ENCODE measurements at regions not wholly inside any gene's neighbourhood (a gene's known extent, or its start where the extent isn't known, plus 50 kb on each side); places are given as distances from the start of the nearest gene placed in this dataset.
"Not testable (repeated sequence)": the region's sequence is repeated elsewhere in the genome, so short reads cannot be mapped to it uniquely, and the experiment has no call there.

GRCh38 chr14:30243805-30244204 lies 315.2 kb upstream of the G2E3 start:
- FAIRE-seq, result no peak
- Histone ChIP-seq H3K27me3 (ENCODE audit: control insufficient read depth, insufficient read depth, low read length) (no peaks in the 10 kb centered on the region), H3K4me3 (ENCODE audit: low read length in 3 of 3) (no peak overlapping the region), H3K9ac (ENCODE audit: low read length in 3 of 3) (no peak overlapping the region), H3K4me1 (ENCODE audit: control insufficient read depth in 2 of 3, insufficient read depth in 2 of 3, low read depth in 1 of 3, low read length in 3 of 3) (no peaks in the 10 kb centered on the region), H3K36me3 (ENCODE audit: control insufficient read depth in 2 of 3, insufficient read depth in 3 of 3, low read length in 3 of 3) (no peaks in the 10 kb centered on the region), H3K27ac (ENCODE audit: low read depth in 2 of 2, low read length in 2 of 2) (no peak overlapping the region), H3K9me3 (ENCODE audit: control insufficient read depth in 2 of 3, insufficient read depth in 1 of 3, low read length in 3 of 3) (no peaks in the 10 kb centered on the region)
- intact Hi-C loops (cut with DNase I), result no loop called here
- no peak for TF ChIP-seq CTCF (IDR thresholded peaks at IDR 0.05; ENCODE audit: borderline replicate concordance, extremely low read depth, insufficient read depth)
- DNase-seq, result no peak

DNA sequence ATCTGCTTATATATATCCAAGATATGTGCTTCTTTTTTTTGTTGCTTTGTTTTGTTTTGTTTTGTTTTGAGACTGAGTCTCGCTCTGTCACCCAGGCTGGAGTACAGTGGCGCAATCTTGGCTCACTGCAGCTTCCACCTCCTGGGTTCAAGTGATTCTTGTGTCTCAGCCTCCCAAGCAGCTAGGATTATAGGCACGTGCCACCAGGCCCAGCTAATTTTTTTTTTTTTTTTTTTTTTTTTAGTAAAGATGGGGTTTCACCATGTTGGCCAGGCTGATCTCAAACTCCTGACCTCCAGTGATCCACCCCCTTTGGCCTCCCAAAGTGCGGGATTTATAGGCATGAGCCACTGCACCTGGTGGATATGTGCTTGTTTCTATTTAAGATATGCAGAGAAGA lies 314.6 kb upstream of the G2E3 start:
- H3K4me1 ChIP-seq (ENCODE audit: control insufficient read depth in 2 of 3, insufficient read depth in 2 of 3, low read depth in 1 of 3, low read length in 3 of 3); H3K4me3 ChIP-seq (ENCODE audit: low read length in 3 of 3); H3K27me3 ChIP-seq (ENCODE audit: control insufficient read depth, insufficient read depth, low read length); H3K36me3 ChIP-seq (ENCODE audit: control insufficient read depth in 2 of 3, insufficient read depth in 3 of 3, low read length in 3 of 3); FAIRE-seq; H3K27ac ChIP-seq (ENCODE audit: low read depth in 2 of 2, low read length in 2 of 2); intact Hi-C loops (cut with DNase I); H3K9ac ChIP-seq (ENCODE audit: low read length in 3 of 3); DNase-seq; H3K9me3 ChIP-seq (ENCODE audit: control insufficient read depth in 2 of 3, insufficient read depth in 1 of 3, low read length in 3 of 3): not testable (repeated sequence)

GRCh38 chr14:30251017-30251416 lies 307.9 kb upstream of the G2E3 start:
- DNase-seq (no peak), FAIRE-seq (no peak)
- Histone ChIP-seq H3K27me3 (ENCODE audit: control insufficient read depth, insufficient read depth, low read length) (no peaks in the 10 kb centered on the region), H3K27ac (ENCODE audit: low read depth in 2 of 2, low read length in 2 of 2) (no peak overlapping the region), H3K9me3 (ENCODE audit: control insufficient read depth in 2 of 3, insufficient read depth in 1 of 3, low read length in 3 of 3) (no peaks in the 10 kb centered on the region), H3K4me1 (ENCODE audit: control insufficient read depth in 2 of 3, insufficient read depth in 2 of 3, low read depth in 1 of 3, low read length in 3 of 3) (no peaks in the 10 kb centered on the region), H3K4me3 (ENCODE audit: low read length in 3 of 3) (no peak overlapping the region), H3K36me3 (ENCODE audit: control insufficient read depth in 2 of 3, insufficient read depth in 3 of 3, low read length in 3 of 3) (no peaks in the 10 kb centered on the region), H3K9ac (ENCODE audit: low read length in 3 of 3) (no peak overlapping the region)
- no peak for TF ChIP-seq CTCF (IDR thresholded peaks at IDR 0.05; ENCODE audit: borderline replicate concordance, extremely low read depth, insufficient read depth)
- intact Hi-C loops (cut with DNase I), result no loop called here

DNA sequence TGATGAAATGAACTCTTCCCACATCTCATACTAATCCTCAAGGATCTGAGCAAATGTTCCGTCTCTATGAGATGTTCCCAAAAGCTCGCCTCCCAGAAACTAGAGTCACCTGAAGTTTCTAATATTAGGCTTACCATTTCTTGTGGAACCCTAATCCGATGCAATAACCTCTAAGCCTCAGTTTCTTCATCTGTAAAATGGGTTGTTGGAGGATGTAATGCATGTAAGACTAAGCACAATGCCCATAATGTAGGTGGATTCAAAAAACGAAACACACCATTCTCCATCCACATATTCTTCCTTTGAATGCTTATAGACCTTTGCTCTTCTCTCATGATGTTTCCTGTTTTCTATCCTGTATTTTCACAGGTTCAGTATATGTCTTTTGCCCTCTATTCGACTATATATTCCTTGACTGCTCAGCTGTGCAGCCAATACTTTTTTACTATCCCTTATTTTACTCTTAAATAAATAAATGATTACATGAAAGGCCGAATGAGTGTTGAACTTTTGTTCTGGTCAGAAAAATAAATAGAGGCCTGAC lies 307.3 kb upstream of the G2E3 start:
- no peak overlapping the region for H3K9ac ChIP-seq (ENCODE audit: low read length in 3 of 3)
- H3K27ac ChIP-seq (ENCODE audit: low read depth in 2 of 2, low read length in 2 of 2), result no peak overlapping the region
- no peaks in the 10 kb centered on the region for H3K36me3 ChIP-seq (ENCODE audit: control insufficient read depth in 2 of 3, insufficient read depth in 3 of 3, low read length in 3 of 3)
- H3K9me3 ChIP-seq (ENCODE audit: control insufficient read depth in 2 of 3, insufficient read depth in 1 of 3, low read length in 3 of 3), result no peaks in the 10 kb centered on the region
- no peaks in the 10 kb centered on the region for H3K27me3 ChIP-seq (ENCODE audit: control insufficient read depth, insufficient read depth, low read length)
- no peak for DNase-seq
- intact Hi-C loops (cut with DNase I), result no loop called here
- TF ChIP-seq CTCF (IDR thresholded peaks at IDR 0.05; ENCODE audit: borderline replicate concordance, extremely low read depth, insufficient read depth), result no peak
- H3K4me1 ChIP-seq (ENCODE audit: control insufficient read depth in 2 of 3, insufficient read depth in 2 of 3, low read depth in 1 of 3, low read length in 3 of 3), result no peaks in the 10 kb centered on the region
- no peak for FAIRE-seq
- no peak overlapping the region for H3K4me3 ChIP-seq (ENCODE audit: low read length in 3 of 3)
